ENCODE measurements at regions not wholly inside any gene's neighbourhood (a gene's known extent, or its start where the extent isn't known, plus 50 kb on each side); places are given as distances from the start of the nearest gene placed in this dataset.
"Not testable (repeated sequence)": the region's sequence is repeated elsewhere in the genome, so short reads cannot be mapped to it uniquely, and the experiment has no call there.

- DNase-seq = no peak
Observed at GRCh38 chr4:81589262-81589661, 117.6 kb upstream of the RASGEF1B start.

- DNase-seq = no peak
Observed at GRCh38 chr4:81586706-81587105, 115.0 kb upstream of the RASGEF1B start.

GRCh38 chr4:81580994-81581374, 109.3 kb upstream of the RASGEF1B start:
- not testable (repeated sequence) for DNase-seq

- no peak for DNase-seq
Observed at GRCh38 chr4:81580346-81580993, 108.8 kb upstream of the RASGEF1B start.

- no peak for DNase-seq
Observed at GRCh38 chr4:81577392-81577791, 105.7 kb upstream of the RASGEF1B start.

- DNase-seq = no peak
Observed at GRCh38 chr4:81574991-81575390, 103.3 kb upstream of the RASGEF1B start.

- DNase-seq = no peak
Observed at GRCh38 chr4:81573840-81574239, 102.1 kb upstream of the RASGEF1B start.

GRCh38 chr4:81572402-81572801, 100.7 kb upstream of the RASGEF1B start:
- DNase-seq = no peak

GRCh38 chr4:81571105-81571504, 99.4 kb upstream of the RASGEF1B start:
- no peak for DNase-seq

GRCh38 chr4:81566161-81566591, 94.5 kb upstream of the RASGEF1B start:
- no peak for DNase-seq

GRCh38 chr4:81565142-81565870, 93.6 kb upstream of the RASGEF1B start:
- DNase-seq = peak; percentile 3

GRCh38 chr4:81564025-81564424, 92.3 kb upstream of the RASGEF1B start:
- DNase-seq = no peak

GRCh38 chr4:81562093-81562492, 90.4 kb upstream of the RASGEF1B start:
- no peak for DNase-seq

GRCh38 chr4:81557306-81557705, 85.6 kb upstream of the RASGEF1B start:
- DNase-seq = no peak

GRCh38 chr4:81555489-81555888, 83.8 kb upstream of the RASGEF1B start:
- no peak for DNase-seq

- no peak for DNase-seq
Observed at GRCh38 chr4:81552086-81552485, 80.4 kb upstream of the RASGEF1B start.

- DNase-seq = no peak
Observed at GRCh38 chr4:81550388-81550859, 78.7 kb upstream of the RASGEF1B start.

- no peak for DNase-seq
Observed at GRCh38 chr4:81549984-81550383, 78.3 kb upstream of the RASGEF1B start.

- DNase-seq = no peak
Observed at GRCh38 chr4:81546777-81547176, 75.1 kb upstream of the RASGEF1B start.

GRCh38 chr4:81541161-81541945, 69.6 kb upstream of the RASGEF1B start:
- DNase-seq = no peak

- DNase-seq = no peak
Observed at GRCh38 chr4:81538716-81539427, 67.2 kb upstream of the RASGEF1B start.

- no peak for DNase-seq
Observed at GRCh38 chr4:81531410-81531809, 59.7 kb upstream of the RASGEF1B start.

- DNase-seq = no peak
Observed at GRCh38 chr4:81528979-81529378, 57.3 kb upstream of the RASGEF1B start.

Data from fibroblast of skin of scalp (primary cell).